GM06990 (cell line): ENCODE measurements at regions not wholly inside any gene's neighbourhood (a gene's known extent, or its start where the extent isn't known, plus 50 kb on each side); places are given as distances from the start of the nearest gene placed in this dataset.

Experiments used
- DNase-seq: peaks from one replicate; pipeline ENCODE4 v3.0.0-alpha.2; 2011; ENCODE audit not compliant: insufficient read length; ENCODE audit errors: extremely low read depth
- H3K27me3 ChIP-seq: replicated peaks from 2 replicates; pipeline ENCODE4 v1.6.0; 2011; ENCODE audit warnings: low read length; ENCODE audit not compliant: control insufficient read depth, insufficient read depth
- H3K36me3 ChIP-seq: 2 replicates; pipeline ENCODE4 v1.5.1; 2011; ENCODE audit warnings: low read length; ENCODE audit not compliant: control insufficient read depth, insufficient read depth
- H3K4me3 ChIP-seq: replicated peaks from 2 replicates; pipeline ENCODE4 v1.5.1; 2011; ENCODE audit warnings: low read depth, mild to moderate bottlenecking, control low read depth, low read length
- TF ChIP-seq, protein P1 (sequence below): IDR thresholded peaks from 2 replicates; pipeline ENCODE4 v1.5.1; 2011; ENCODE audit warnings: low read length, control low read depth, mild to moderate bottlenecking, inconsistent platforms; ENCODE audit not compliant: insufficient read depth, poor library complexity, severe bottlenecking

DNA sequence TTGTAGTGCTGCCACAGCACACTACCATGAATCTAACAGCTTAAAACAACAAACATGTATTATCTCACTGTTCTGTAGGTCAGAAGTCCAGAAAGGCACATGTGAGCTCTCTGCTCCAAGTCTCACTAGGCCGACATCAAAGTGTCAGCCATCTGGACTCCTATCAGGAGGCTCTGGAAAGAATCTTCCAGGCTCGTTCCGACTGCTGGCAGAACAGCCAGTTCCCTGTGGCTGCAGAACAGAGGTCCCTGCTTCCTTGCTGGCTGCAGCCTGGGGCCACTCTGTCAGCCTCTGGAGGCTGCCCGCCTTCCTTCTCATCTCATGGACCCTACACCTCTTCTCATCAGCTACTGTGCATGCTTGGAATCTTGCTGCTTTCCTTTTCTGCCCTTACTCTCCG lies 168.9 kb downstream of the CBLN1 start:
- H3K27me3 ChIP-seq = 0 out of 2 replicates have a peak, but pooled peaks cover 1% of the 10 kb centered on the region
- DNase-seq = no peak
- H3K36me3 ChIP-seq = no peaks in the 10 kb centered on the region
- H3K4me3 ChIP-seq = no peak overlapping the region
- TF ChIP-seq, protein P1, sequence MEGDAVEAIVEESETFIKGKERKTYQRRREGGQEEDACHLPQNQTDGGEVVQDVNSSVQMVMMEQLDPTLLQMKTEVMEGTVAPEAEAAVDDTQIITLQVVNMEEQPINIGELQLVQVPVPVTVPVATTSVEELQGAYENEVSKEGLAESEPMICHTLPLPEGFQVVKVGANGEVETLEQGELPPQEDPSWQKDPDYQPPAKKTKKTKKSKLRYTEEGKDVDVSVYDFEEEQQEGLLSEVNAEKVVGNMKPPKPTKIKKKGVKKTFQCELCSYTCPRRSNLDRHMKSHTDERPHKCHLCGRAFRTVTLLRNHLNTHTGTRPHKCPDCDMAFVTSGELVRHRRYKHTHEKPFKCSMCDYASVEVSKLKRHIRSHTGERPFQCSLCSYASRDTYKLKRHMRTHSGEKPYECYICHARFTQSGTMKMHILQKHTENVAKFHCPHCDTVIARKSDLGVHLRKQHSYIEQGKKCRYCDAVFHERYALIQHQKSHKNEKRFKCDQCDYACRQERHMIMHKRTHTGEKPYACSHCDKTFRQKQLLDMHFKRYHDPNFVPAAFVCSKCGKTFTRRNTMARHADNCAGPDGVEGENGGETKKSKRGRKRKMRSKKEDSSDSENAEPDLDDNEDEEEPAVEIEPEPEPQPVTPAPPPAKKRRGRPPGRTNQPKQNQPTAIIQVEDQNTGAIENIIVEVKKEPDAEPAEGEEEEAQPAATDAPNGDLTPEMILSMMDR = no peak

DNA sequence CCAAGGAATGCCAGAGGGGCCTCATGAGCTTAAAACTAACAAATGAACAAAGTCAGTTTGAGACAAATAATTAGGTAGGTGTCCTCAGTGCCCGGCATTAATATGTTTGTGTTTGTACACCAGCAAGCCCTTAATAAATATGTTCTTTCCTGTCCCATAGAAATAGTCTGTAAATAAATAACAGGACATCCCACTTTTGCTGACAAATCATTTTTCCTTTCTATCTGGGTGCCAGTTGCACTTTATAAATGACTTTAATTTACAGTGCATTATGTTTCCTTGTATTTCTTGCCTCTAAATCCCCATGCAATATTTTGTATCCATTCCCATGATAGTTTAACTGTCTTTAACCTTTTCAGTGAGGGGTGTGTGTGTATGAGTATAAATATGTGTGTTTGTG lies 170.3 kb downstream of the CBLN1 start:
- no peak overlapping the region for H3K4me3 ChIP-seq
- DNase-seq = no peak
- H3K36me3 ChIP-seq = no peaks in the 10 kb centered on the region
- H3K27me3 ChIP-seq = 0 out of 2 replicates have a peak, but pooled peaks cover 1% of the 10 kb centered on the region
- TF ChIP-seq, protein P1 = no peak

DNA sequence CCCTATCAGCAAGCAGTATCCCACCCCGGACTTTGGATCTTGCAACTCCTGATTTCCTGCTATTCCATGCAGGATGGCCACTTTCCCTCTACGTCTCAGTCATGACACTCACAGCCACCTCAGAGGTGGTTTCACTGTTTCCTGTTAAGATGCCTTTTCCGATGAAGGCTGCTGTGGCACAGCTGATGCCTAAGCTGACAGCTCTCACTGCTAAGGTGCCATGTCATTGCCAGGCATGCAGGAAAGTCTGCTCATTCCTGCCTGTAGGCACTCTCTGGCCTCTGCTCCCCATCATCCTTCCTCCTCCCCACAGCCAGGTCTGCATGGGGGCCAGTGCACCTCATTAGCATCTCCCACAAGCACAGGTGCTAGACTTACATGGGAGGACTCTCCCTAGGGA lies 173.0 kb downstream of the CBLN1 start:
- H3K27me3 ChIP-seq = 0 out of 2 replicates have a peak, but pooled peaks cover 1% of the 10 kb centered on the region
- no peak overlapping the region for H3K4me3 ChIP-seq
- DNase-seq = no peak
- H3K36me3 ChIP-seq = no peaks in the 10 kb centered on the region
- TF ChIP-seq, protein P1 = no peak

DNA sequence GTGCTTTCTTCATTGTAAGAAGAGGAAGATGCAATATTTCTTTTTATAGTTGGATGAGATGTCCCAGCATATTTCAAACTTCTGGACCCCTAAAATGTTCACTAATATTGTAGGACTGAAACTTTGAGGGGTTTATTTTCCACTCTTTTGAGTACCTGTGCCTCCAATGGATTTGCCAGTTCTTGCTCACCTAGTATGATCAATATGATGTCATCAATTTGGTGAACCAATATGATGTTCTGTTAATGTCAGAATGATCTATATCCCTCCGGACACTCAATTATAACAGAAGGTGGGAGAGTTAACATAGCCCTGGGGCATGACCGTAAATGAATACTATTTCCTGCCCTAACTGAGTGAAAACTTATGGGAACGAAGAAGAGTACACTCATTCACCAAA lies 178.3 kb downstream of the CBLN1 start:
- H3K27me3 ChIP-seq = no peaks in the 10 kb centered on the region
- TF ChIP-seq, protein P1 = no peak
- no peaks in the 10 kb centered on the region for H3K36me3 ChIP-seq
- DNase-seq = no peak
- no peak overlapping the region for H3K4me3 ChIP-seq

DNA sequence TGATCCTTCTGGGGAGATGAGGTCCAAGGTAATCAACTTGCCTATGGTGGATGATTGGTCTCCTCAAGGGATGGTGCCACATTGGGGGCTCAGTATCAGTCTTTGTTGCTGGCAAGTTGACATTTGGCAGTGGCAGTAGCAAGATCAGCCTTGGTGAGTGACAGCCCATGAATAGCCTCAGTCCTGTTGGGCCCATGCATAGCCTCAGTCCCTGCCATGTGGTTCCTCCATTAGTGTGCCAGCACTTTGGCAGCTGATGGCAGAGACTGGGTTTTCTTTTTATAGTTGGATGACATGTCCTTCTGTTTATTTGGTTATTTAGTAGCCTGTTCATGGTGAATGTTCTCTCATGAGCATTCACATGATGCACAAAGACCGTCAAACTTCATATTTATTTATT lies 179.6 kb downstream of the CBLN1 start:
- TF ChIP-seq, protein P1 = no peak
- H3K36me3 ChIP-seq = no peaks in the 10 kb centered on the region
- H3K27me3 ChIP-seq = no peaks in the 10 kb centered on the region
- no peak for DNase-seq
- no peak overlapping the region for H3K4me3 ChIP-seq

DNA sequence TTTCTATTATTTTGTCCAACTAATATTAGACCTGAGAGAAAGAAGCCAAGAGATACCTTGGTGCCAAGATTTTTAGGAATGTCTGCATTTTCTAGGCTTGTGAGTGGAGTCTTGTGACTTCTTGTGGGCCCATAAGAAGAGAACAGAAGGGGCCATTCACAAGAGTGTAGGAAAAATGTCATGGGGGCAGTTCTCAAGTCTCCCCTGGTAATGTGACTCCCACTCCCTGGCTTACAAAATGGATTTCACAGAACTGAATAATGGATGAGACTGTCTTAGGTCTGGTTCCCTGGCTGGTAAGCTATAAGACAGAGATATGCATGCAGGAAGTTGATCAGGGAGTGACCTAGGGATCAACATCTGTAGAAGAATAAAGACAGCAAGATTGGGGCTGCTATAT lies 181.3 kb downstream of the CBLN1 start:
- H3K4me3 ChIP-seq = no peak overlapping the region
- TF ChIP-seq, protein P1 = no peak
- DNase-seq = no peak
- no peaks in the 10 kb centered on the region for H3K27me3 ChIP-seq
- H3K36me3 ChIP-seq = no peaks in the 10 kb centered on the region
